Calu3 (cell line): ENCODE measurements at regions not wholly inside any gene's neighbourhood (a gene's known extent, or its start where the extent isn't known, plus 50 kb on each side); places are given as distances from the start of the nearest gene placed in this dataset.
"Not testable (repeated sequence)": the region's sequence is repeated elsewhere in the genome, so short reads cannot be mapped to it uniquely, and the experiment has no call there.

Source experiments
- BruUV-seq: library from RNA; stranded (reverse); fragments of 400-500 nt; replicated peaks from 2 replicates; lab custom pipeline; 2021; lab: Mats Ljungman, UMichigan
- CTCF ChIA-PET: fragments of 300-600 bp; sonication (Branson Sonifier 250); formaldehyde crosslinking; loops from one replicate; lab custom pipeline; 2022; ENCODE audit warnings: antibody characterized with exemption; lab: Charles Lee
- DNase-seq: peaks from one replicate; pipeline ENCODE4 v3.0.0; 2022
- H3K27ac Mint-ChIP-seq: one replicate; pipeline ENCODE4 v1.8.0; 2022; ENCODE audit warnings: mixed read lengths; ENCODE audit not compliant: unreplicated experiment
- H3K27me3 Mint-ChIP-seq: one replicate; pipeline ENCODE4 v1.8.0; 2022; ENCODE audit warnings: mixed read lengths; ENCODE audit not compliant: unreplicated experiment
- H3K36me3 Mint-ChIP-seq: one replicate; pipeline ENCODE4 v1.8.0; 2022; ENCODE audit warnings: mild to moderate bottlenecking, moderate library complexity, mixed read lengths; ENCODE audit not compliant: insufficient read depth, unreplicated experiment
- H3K4me1 Mint-ChIP-seq: one replicate; pipeline ENCODE4 v1.8.0; 2022; ENCODE audit warnings: mild to moderate bottlenecking, low read depth, mixed read lengths; ENCODE audit not compliant: unreplicated experiment
- H3K4me3 Mint-ChIP-seq: one replicate; pipeline ENCODE4 v1.8.0; 2022; ENCODE audit warnings: mild to moderate bottlenecking, low read depth, moderate library complexity, mixed read lengths; ENCODE audit not compliant: unreplicated experiment
- H3K9me3 Mint-ChIP-seq: one replicate; pipeline ENCODE4 v1.8.0; 2022; ENCODE audit warnings: low read depth, mixed read lengths; ENCODE audit not compliant: unreplicated experiment
- intact Hi-C: fragments of 100-400 bp; cut with micrococcal nuclease; formaldehyde crosslinking; loops from one replicate; pipeline ENCODE4 v1.10.0; 2022; ENCODE audit not compliant: unreplicated experiment
- TF ChIP-seq, protein P1 (sequence below): fragments of 200-600 bp; IDR thresholded peaks from one replicate; pipeline ENCODE4 v1.8.0; 2022; ENCODE audit warnings: antibody characterized with exemption; ENCODE audit not compliant: unreplicated experiment

DNA sequence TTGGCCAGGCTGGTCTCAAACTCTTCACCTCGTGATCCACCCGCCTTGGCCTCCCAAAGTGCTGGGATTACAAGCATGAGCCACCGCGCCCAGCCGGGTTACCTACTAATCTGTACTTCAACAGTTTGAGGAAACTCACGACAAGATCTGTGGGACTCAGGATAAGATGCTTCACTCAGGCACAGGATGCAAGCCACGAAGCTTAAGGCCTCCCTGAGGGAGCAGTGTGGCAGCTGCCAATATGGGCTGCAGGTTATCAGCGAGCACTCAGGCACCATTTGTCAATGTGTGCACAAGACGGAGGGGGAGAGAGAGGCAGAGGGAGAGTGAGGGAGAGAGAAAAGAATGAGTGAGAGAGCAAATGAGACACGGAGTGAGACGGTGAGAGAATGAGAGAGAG is 173.6 kb upstream of the RAB6C start:
- Mint-ChIP-seq H3K36me3 (no peaks in the 10 kb centered on the region), H3K27ac (no peak overlapping the region), H3K27me3 (peaks cover 24% of the 10 kb centered on the region), H3K9me3 (peaks cover 5% of the 10 kb centered on the region), H3K4me1 (no peaks in the 10 kb centered on the region), H3K4me3 (no peak overlapping the region)
- no peak for DNase-seq
- TF ChIP-seq, protein P1, sequence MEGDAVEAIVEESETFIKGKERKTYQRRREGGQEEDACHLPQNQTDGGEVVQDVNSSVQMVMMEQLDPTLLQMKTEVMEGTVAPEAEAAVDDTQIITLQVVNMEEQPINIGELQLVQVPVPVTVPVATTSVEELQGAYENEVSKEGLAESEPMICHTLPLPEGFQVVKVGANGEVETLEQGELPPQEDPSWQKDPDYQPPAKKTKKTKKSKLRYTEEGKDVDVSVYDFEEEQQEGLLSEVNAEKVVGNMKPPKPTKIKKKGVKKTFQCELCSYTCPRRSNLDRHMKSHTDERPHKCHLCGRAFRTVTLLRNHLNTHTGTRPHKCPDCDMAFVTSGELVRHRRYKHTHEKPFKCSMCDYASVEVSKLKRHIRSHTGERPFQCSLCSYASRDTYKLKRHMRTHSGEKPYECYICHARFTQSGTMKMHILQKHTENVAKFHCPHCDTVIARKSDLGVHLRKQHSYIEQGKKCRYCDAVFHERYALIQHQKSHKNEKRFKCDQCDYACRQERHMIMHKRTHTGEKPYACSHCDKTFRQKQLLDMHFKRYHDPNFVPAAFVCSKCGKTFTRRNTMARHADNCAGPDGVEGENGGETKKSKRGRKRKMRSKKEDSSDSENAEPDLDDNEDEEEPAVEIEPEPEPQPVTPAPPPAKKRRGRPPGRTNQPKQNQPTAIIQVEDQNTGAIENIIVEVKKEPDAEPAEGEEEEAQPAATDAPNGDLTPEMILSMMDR: no peak
- BruUV-seq: no TSS peak
- intact Hi-C loops: no loop called here
- CTCF ChIA-PET: no interaction called here

DNA sequence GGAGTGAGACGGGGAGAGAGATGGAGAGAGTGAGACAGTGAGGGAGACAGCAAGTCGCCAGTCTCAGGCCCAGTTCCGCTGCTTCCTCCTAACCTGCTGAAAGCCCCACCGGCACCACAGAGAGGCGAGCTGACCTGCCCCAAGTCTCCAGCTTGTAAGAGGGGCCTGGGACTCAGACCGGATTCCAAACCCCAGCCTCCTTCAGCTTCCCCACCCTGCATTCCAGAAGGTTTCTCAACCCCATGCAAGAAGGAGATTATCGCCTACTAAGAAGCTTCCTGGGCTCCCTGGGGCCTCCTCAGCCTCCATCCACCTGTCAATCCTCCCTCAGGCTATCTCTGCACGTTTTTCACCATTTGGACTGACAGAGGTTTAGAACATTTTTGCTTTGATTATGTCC is 173.1 kb upstream of the RAB6C start:
- TF ChIP-seq, protein P1: no peak
- H3K27me3 Mint-ChIP-seq: peaks cover 24% of the 10 kb centered on the region
- BruUV-seq: no TSS peak
- no peaks in the 10 kb centered on the region for H3K36me3 Mint-ChIP-seq
- H3K9me3 Mint-ChIP-seq: peaks cover 5% of the 10 kb centered on the region
- no peak for DNase-seq
- H3K4me3 Mint-ChIP-seq: no peak overlapping the region
- no peaks in the 10 kb centered on the region for H3K4me1 Mint-ChIP-seq
- intact Hi-C loops: no loop called here
- CTCF ChIA-PET: no interaction called here
- no peak overlapping the region for H3K27ac Mint-ChIP-seq

DNA sequence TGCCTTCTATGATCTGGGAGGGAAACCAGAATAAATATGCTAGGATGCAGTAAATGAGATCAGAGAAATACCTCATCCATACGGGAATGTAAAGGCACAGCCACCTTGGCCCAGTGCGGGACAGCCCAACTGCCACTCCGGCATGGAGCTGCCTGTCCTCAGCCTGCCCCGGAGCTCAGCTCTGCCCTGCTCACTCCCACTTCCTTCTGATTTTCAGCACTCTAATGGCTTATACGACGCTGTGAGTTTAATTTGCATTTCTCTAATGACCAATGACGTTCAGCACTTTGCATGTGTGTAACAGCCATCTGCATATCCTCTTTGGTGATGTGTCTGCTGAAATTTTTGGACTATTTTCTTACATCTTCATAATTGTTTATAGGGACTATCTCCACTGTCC is 172.5 kb upstream of the RAB6C start:
- DNase-seq: no peak
- BruUV-seq: no TSS peak
- Mint-ChIP-seq H3K4me1 (no peaks in the 10 kb centered on the region), H3K27me3 (peaks cover 20% of the 10 kb centered on the region), H3K9me3 (peaks cover 5% of the 10 kb centered on the region), H3K27ac (no peak overlapping the region), H3K4me3 (no peak overlapping the region), H3K36me3 (no peaks in the 10 kb centered on the region)
- TF ChIP-seq, protein P1: no peak
- intact Hi-C loops: no loop called here
- CTCF ChIA-PET: no interaction called here

DNA sequence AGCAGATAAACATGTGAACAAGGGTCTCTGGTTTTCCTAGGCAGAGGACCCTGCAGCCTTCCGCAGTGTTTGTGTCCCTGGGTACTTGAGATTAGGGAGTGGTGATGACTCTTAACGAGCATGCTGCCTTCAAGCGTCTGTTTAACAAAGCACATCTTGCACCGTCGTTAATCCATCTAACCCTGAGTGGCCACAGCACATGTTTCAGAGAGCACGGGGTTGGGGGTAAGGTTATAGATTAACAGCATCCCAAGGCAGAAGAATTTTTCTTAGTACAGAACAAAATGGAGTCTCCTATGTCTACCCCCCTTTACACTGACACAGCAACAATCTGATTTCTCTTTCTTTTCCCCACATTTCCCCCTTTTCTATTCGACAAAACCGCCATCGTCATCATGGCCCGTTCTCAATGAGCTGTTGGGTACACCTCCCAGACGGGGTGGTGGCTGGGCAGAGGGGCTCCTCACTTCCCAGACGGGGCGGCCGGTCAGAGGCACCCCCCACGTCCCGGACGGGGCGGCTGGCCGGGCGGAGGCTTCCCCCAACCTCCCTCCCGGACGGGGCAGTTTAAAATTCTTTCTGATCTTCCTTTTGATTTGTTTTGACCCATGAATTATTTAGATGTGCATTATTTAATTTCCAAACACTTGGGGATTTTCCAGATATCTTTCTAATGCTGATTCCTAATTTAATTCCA is 171.7 kb upstream of the RAB6C start:
- CTCF ChIA-PET, H3K27ac Mint-ChIP-seq, H3K36me3 Mint-ChIP-seq, H3K4me1 Mint-ChIP-seq, H3K4me3 Mint-ChIP-seq, DNase-seq, H3K9me3 Mint-ChIP-seq, intact Hi-C loops, BruUV-seq: not testable (repeated sequence)
- H3K27me3 Mint-ChIP-seq: peaks cover 20% of the 10 kb centered on the region

DNA sequence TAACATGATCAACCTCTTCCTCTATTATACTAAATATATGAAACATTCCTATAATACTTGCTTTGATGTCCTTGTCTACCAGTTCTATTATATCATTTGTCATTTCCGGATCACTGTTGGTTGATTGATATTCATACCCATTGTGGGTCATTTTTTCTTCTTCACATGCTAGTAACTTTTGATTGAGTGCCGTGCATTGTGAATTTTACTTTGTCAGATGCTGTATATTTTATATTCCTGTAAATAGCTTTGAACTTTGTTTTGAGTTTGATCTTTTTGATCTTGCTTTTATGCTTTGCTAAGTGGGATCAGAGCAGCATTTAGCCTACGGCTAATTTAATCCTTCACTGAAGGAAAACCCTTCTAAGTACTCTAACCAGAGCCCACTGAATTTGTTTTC is 168.9 kb upstream of the RAB6C start:
- Mint-ChIP-seq H3K4me3 (no peak overlapping the region), H3K9me3 (peaks cover 13% of the 10 kb centered on the region), H3K27ac (no peak overlapping the region), H3K27me3 (peaks cover 20% of the 10 kb centered on the region), H3K36me3 (no peaks in the 10 kb centered on the region), H3K4me1 (no peaks in the 10 kb centered on the region)
- BruUV-seq: no TSS peak
- intact Hi-C loops: no loop called here
- DNase-seq: no peak
- CTCF ChIA-PET: no interaction called here
- TF ChIP-seq, protein P1: no peak
